Astrocyte (in vitro differentiated cells and primary cell): ENCODE measurements at regions not wholly inside any gene's neighbourhood (a gene's known extent, or its start where the extent isn't known, plus 50 kb on each side); places are given as distances from the start of the nearest gene placed in this dataset.

Experiments used
- DNase-seq: peaks from one replicate; pipeline ENCODE4 v3.0.0-alpha.2; 2010; ENCODE audit warnings: low read depth
- FAIRE-seq: peaks from 2 replicates; lab custom pipeline; 2011; peaks lifted over from hg19 to GRCh38; lab: Jason Lieb, UNC
- H2AFZ ChIP-seq: 2 replicates; pipeline ENCODE4 v1.6.0; 2012; ENCODE audit warnings: low read depth, low read length, inconsistent platforms
- H3K27ac ChIP-seq: 2 replicates; pipeline ENCODE4 v1.5.1; 2011; ENCODE audit warnings: low read depth, low read length, inconsistent platforms
- H3K27me3 ChIP-seq: 2 replicates; pipeline ENCODE4 v1.6.0; 2011; ENCODE audit warnings: low read length, inconsistent platforms; ENCODE audit not compliant: insufficient read depth
- H3K36me3 ChIP-seq: 2 replicates; pipeline ENCODE4 v1.5.1; 2011; ENCODE audit warnings: low read length, inconsistent platforms; ENCODE audit not compliant: insufficient read depth
- H3K4me1 ChIP-seq: 2 replicates; pipeline ENCODE4 v1.5.1; 2011; ENCODE audit warnings: low read length, inconsistent platforms; ENCODE audit not compliant: insufficient read depth
- H3K4me2 ChIP-seq: 2 replicates; pipeline ENCODE4 v1.6.0; 2012; ENCODE audit warnings: low read length, inconsistent platforms
- H3K4me3 ChIP-seq: 2 replicates; pipeline ENCODE4 v1.5.1; 2011; ENCODE audit warnings: low read depth, mild to moderate bottlenecking, low read length, inconsistent platforms; ENCODE audit not compliant: insufficient read depth
- H3K79me2 ChIP-seq: 2 replicates; pipeline ENCODE4 v1.6.0; 2012; ENCODE audit warnings: mild to moderate bottlenecking, low read length, inconsistent platforms; ENCODE audit not compliant: insufficient read depth
- H3K9ac ChIP-seq: 2 replicates; pipeline ENCODE4 v1.6.0; 2012; ENCODE audit warnings: mild to moderate bottlenecking, low read length, inconsistent platforms
- H3K9me3 ChIP-seq: 2 replicates; pipeline ENCODE4 v1.5.1; 2012; ENCODE audit warnings: low read depth, mild to moderate bottlenecking, low read length, inconsistent platforms; ENCODE audit not compliant: insufficient read depth
- H4K20me1 ChIP-seq: 2 replicates; pipeline ENCODE4 v1.6.0; 2012; ENCODE audit warnings: low read length, inconsistent platforms; ENCODE audit not compliant: insufficient read depth
- H3K27ac Mint-ChIP-seq: one replicate; pipeline ENCODE4 v1.8.0; 2021; ENCODE audit warnings: mild to moderate bottlenecking, mixed read lengths; ENCODE audit not compliant: unreplicated experiment
- H3K27me3 Mint-ChIP-seq: one replicate; pipeline ENCODE4 v1.8.0; 2021; ENCODE audit warnings: low read depth, mixed read lengths; ENCODE audit not compliant: unreplicated experiment
- H3K36me3 Mint-ChIP-seq: one replicate; pipeline ENCODE4 v1.8.0; 2021; ENCODE audit warnings: low read depth, mixed read lengths; ENCODE audit not compliant: unreplicated experiment
- H3K4me1 Mint-ChIP-seq: one replicate; pipeline ENCODE4 v1.8.0; 2021; ENCODE audit warnings: low read depth, mixed read lengths; ENCODE audit not compliant: unreplicated experiment
- H3K4me3 Mint-ChIP-seq: one replicate; pipeline ENCODE4 v1.8.0; 2021; ENCODE audit warnings: mild to moderate bottlenecking, moderate library complexity, mixed read lengths; ENCODE audit not compliant: unreplicated experiment
- H3K9me3 Mint-ChIP-seq: one replicate; pipeline ENCODE4 v1.8.0; 2021; ENCODE audit warnings: mild to moderate bottlenecking, mixed read lengths; ENCODE audit not compliant: unreplicated experiment
- CTCF ChIP-seq: IDR thresholded peaks from 2 replicates; pipeline ENCODE4 v1.5.1; 2011; ENCODE audit warnings: low read depth, mild to moderate bottlenecking, inconsistent platforms, low read length, moderate library complexity; ENCODE audit not compliant: insufficient read depth
- EZH2 ChIP-seq: IDR thresholded peaks from 2 replicates; pipeline ENCODE4 v1.6.1; 2012; ENCODE audit warnings: mild to moderate bottlenecking, low read length, inconsistent platforms; ENCODE audit not compliant: insufficient read depth

- Mint-ChIP-seq H3K27me3 (no peaks in the 10 kb centered on the region), H3K4me3 (no peak overlapping the region), H3K36me3 (no peaks in the 10 kb centered on the region), H3K9me3 (no peaks in the 10 kb centered on the region), H3K27ac (no peak overlapping the region), H3K4me1 (no peaks in the 10 kb centered on the region)
- Histone ChIP-seq H3K9ac (no peak overlapping the region), H3K36me3 (no peaks in the 10 kb centered on the region), H3K4me1 (no peaks in the 10 kb centered on the region), H3K27ac (no peak overlapping the region), H4K20me1 (no peaks in the 10 kb centered on the region), H3K27me3 (no peaks in the 10 kb centered on the region), H2AFZ (no peak overlapping the region), H3K9me3 (no peaks in the 10 kb centered on the region), H3K4me3 (no peak overlapping the region), H3K79me2 (no peaks in the 10 kb centered on the region), H3K4me2 (no peak overlapping the region)
- FAIRE-seq (no peak), DNase-seq (peak; percentile 2)
- TF ChIP-seq CTCF (peak; percentile 97), EZH2 (no peak)
Measured at GRCh38 chr14:83300476-83301064, 1766.9 kb upstream of the SEL1L start.

GRCh38 chr14:83301791-83302190 is 1768.1 kb upstream of the SEL1L start:
- no peaks in the 10 kb centered on the region for H4K20me1 ChIP-seq
- Mint-ChIP-seq H3K9me3 (no peaks in the 10 kb centered on the region), H3K27ac (no peak overlapping the region)

More at GRCh38 chr14:83301791-83302190, 1768.1 kb upstream of the SEL1L start:
- no peaks in the 10 kb centered on the region for H3K27me3 Mint-ChIP-seq
- no peaks in the 10 kb centered on the region for H3K27me3 ChIP-seq
- H3K4me3 ChIP-seq = no peak overlapping the region
- H2AFZ ChIP-seq = no peak overlapping the region
- H3K36me3 Mint-ChIP-seq = no peaks in the 10 kb centered on the region
- H3K4me1 ChIP-seq = no peaks in the 10 kb centered on the region
- no peak overlapping the region for H3K27ac ChIP-seq
- H3K4me1 Mint-ChIP-seq = no peaks in the 10 kb centered on the region
- H3K4me3 Mint-ChIP-seq = no peak overlapping the region
- H3K36me3 ChIP-seq = no peaks in the 10 kb centered on the region
- H3K79me2 ChIP-seq = no peaks in the 10 kb centered on the region
- FAIRE-seq = peak; percentile 26
- H3K4me2 ChIP-seq = no peak overlapping the region
- no peak overlapping the region for H3K9ac ChIP-seq
- no peaks in the 10 kb centered on the region for H3K9me3 ChIP-seq
- no peak for DNase-seq
- TF ChIP-seq CTCF = no peak
- no peak for TF ChIP-seq EZH2
